Testis (tissue), 2 donors: ENCODE measurements at regions not wholly inside any gene's neighbourhood (a gene's known extent, or its start where the extent isn't known, plus 50 kb on each side); places are given as distances from the start of the nearest gene placed in this dataset.
"Not testable (repeated sequence)": the region's sequence is repeated elsewhere in the genome, so short reads cannot be mapped to it uniquely, and the experiment has no call there.

ENCODE experiments used
- DNase-seq: peaks from one replicate; pipeline ENCODE4 v3.0.0-alpha.2; 2019
- H3K27ac ChIP-seq, 2 donors: fragments of 200-600 bp; sonication (generic); one replicate each; pipeline ENCODE4 v1.5.1; 2019
- H3K27me3 ChIP-seq: fragments of 200-600 bp; sonication (generic); one replicate; pipeline ENCODE4 v1.5.1; 2019
- H3K36me3 ChIP-seq: fragments of 200-600 bp; sonication (generic); one replicate; pipeline ENCODE4 v1.5.1; 2017; ENCODE audit warnings: low read depth; ENCODE audit errors: missing control alignments
- H3K4me1 ChIP-seq: fragments of 200-600 bp; sonication (generic); one replicate; pipeline ENCODE4 v1.5.1; 2019
- H3K4me3 ChIP-seq, 2 donors: fragments of 200-600 bp; sonication (generic); one replicate each; pipeline ENCODE4 v1.5.1; 2017 to 2019
- H3K9me3 ChIP-seq: fragments of 200-600 bp; sonication (generic); one replicate; pipeline ENCODE4 v1.5.1; 2017
- POLR2A ChIP-seq: fragments of 450-650 bp; IDR thresholded peaks from one replicate; pipeline ENCODE4 v1.6.1; 2017; ENCODE audit warnings: antibody characterized with exemption, mild to moderate bottlenecking, moderate library complexity
- WGBS, 2 donors: methylation state at CpG; one replicate each; pipeline ENCODE4 v1.1.5; 2018; 5-methylcytosine and 5-hydroxymethylcytosine counted together
- intact Hi-C: fragments of 100-400 bp; cut with DNase I; formaldehyde crosslinking; loops from one replicate; pipeline ENCODE4 v1.15.1; 2023; ENCODE audit warnings: low total_unique reads
- TF ChIP-seq, protein P1 (sequence below), 3 experiments: fragments of 450-650 bp in 2 of 3; fragments of 200-600 bp in 1 of 3; sonication (generic) in 1 of 3; IDR thresholded peaks; one replicate each; pipeline ENCODE4 v1.5.1; 2016 to 2019; ENCODE audit warnings: antibody characterized with exemption in 3 of 3, mild to moderate bottlenecking in 2 of 3, moderate library complexity in 1 of 3

- WGBS, 2 donors: 76 to 80% methylated on average over 9 of the region's 9 CpGs
- intact Hi-C loops: no loop called here
- Histone ChIP-seq H3K36me3 (no peaks in the 10 kb centered on the region), H3K4me3 (no peak overlapping the region), H3K27ac (no peak overlapping the region), H3K4me1 (no peaks in the 10 kb centered on the region), H3K9me3 (no peaks in the 10 kb centered on the region), H3K27me3 (no peaks in the 10 kb centered on the region)
- TF ChIP-seq, protein P1, sequence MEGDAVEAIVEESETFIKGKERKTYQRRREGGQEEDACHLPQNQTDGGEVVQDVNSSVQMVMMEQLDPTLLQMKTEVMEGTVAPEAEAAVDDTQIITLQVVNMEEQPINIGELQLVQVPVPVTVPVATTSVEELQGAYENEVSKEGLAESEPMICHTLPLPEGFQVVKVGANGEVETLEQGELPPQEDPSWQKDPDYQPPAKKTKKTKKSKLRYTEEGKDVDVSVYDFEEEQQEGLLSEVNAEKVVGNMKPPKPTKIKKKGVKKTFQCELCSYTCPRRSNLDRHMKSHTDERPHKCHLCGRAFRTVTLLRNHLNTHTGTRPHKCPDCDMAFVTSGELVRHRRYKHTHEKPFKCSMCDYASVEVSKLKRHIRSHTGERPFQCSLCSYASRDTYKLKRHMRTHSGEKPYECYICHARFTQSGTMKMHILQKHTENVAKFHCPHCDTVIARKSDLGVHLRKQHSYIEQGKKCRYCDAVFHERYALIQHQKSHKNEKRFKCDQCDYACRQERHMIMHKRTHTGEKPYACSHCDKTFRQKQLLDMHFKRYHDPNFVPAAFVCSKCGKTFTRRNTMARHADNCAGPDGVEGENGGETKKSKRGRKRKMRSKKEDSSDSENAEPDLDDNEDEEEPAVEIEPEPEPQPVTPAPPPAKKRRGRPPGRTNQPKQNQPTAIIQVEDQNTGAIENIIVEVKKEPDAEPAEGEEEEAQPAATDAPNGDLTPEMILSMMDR (IDR thresholded peaks at IDR 0.05): no peak
- TF ChIP-seq POLR2A: no peak
- peak; percentile 2 for DNase-seq
Observed at GRCh38 chr15:26032162-26032846, 169.2 kb upstream of the ATP10A start.

GRCh38 chr15:26029586-26029985, 166.5 kb upstream of the ATP10A start:
- H3K4me3 ChIP-seq, H3K36me3 ChIP-seq, intact Hi-C loops, H3K4me1 ChIP-seq, H3K27me3 ChIP-seq, H3K27ac ChIP-seq, H3K9me3 ChIP-seq: not testable (repeated sequence)
- peak; percentile 8 for DNase-seq
- WGBS, 2 donors: 80 to 83% methylated on average over 6 to 7 of the region's 7 CpGs

- Histone ChIP-seq H3K4me1 (no peaks in the 10 kb centered on the region), H3K27ac (no peak overlapping the region), H3K9me3 (no peaks in the 10 kb centered on the region), H3K27me3 (no peaks in the 10 kb centered on the region), H3K4me3 (no peak overlapping the region), H3K36me3 (no peaks in the 10 kb centered on the region)
- WGBS, 2 donors: 84 to 89% methylated on average over 6 of the region's 6 CpGs
- no peak for TF ChIP-seq POLR2A
- TF ChIP-seq, protein P1 (IDR thresholded peaks at IDR 0.05): no peak
- intact Hi-C loops: no loop called here
- no peak for DNase-seq
Observed at GRCh38 chr15:26029146-26029545, 166.0 kb upstream of the ATP10A start.

GRCh38 chr15:26028086-26028740, 165.1 kb upstream of the ATP10A start:
- Histone ChIP-seq H3K9me3 (no peaks in the 10 kb centered on the region), H3K4me3 (no peak overlapping the region), H3K27me3 (no peaks in the 10 kb centered on the region), H3K27ac (no peak overlapping the region), H3K4me1 (no peaks in the 10 kb centered on the region), H3K36me3 (no peaks in the 10 kb centered on the region)
- no peak for DNase-seq
- intact Hi-C loops: no loop called here
- TF ChIP-seq, protein P1 (IDR thresholded peaks at IDR 0.05): no peak
- TF ChIP-seq POLR2A: no peak
- WGBS, 2 donors: 72 to 75% methylated on average over 13 of the region's 13 CpGs

GRCh38 chr15:26026671-26027070, 163.5 kb upstream of the ATP10A start:
- intact Hi-C loops: not testable (repeated sequence)

GRCh38 chr15:26024241-26024640, 161.1 kb upstream of the ATP10A start:
- Histone ChIP-seq H3K4me3 (no peak overlapping the region), H3K27ac (no peak overlapping the region), H3K4me1 (no peaks in the 10 kb centered on the region), H3K36me3 (no peaks in the 10 kb centered on the region), H3K9me3 (no peaks in the 10 kb centered on the region), H3K27me3 (no peaks in the 10 kb centered on the region)
- no peak for DNase-seq
- 97 to 98% methylated on average over 4 of the region's 4 CpGs for WGBS, 2 donors
- intact Hi-C loops: no loop called here
- TF ChIP-seq, protein P1 (IDR thresholded peaks at IDR 0.05): no peak

More at GRCh38 chr15:26026671-26027070, 163.5 kb upstream of the ATP10A start:
- not testable (repeated sequence) for DNase-seq, H3K4me3 ChIP-seq, H3K27ac ChIP-seq, H3K4me1 ChIP-seq, H3K9me3 ChIP-seq, H3K27me3 ChIP-seq, H3K36me3 ChIP-seq
- 90 to 97% methylated on average over 3 of the region's 3 CpGs for WGBS, 2 donors
